ENCODE measurements at regions not wholly inside any gene's neighbourhood (a gene's known extent, or its start where the extent isn't known, plus 50 kb on each side); places are given as distances from the start of the nearest gene placed in this dataset.

DNA sequence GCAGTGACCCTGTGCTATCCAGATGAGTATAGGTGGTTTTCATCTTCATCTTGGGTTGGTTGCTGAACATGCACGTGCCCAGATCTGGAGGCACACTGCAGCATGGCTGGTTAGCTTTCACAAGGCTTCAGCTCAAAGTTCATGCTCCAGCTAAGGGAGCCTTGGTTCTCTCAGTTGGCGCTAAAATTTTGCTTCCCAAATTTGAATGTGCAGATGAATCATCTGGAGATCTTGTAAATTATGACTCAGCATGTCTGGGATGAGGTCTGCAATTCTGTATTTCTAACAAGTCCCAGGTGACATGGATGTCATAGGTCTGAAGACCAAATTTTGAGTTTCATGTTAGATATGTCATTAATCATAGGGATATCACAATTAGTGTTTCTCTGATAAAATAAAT is 230.8 kb downstream of the FOXA2 start:
- TF ChIP-seq, protein P1, sequence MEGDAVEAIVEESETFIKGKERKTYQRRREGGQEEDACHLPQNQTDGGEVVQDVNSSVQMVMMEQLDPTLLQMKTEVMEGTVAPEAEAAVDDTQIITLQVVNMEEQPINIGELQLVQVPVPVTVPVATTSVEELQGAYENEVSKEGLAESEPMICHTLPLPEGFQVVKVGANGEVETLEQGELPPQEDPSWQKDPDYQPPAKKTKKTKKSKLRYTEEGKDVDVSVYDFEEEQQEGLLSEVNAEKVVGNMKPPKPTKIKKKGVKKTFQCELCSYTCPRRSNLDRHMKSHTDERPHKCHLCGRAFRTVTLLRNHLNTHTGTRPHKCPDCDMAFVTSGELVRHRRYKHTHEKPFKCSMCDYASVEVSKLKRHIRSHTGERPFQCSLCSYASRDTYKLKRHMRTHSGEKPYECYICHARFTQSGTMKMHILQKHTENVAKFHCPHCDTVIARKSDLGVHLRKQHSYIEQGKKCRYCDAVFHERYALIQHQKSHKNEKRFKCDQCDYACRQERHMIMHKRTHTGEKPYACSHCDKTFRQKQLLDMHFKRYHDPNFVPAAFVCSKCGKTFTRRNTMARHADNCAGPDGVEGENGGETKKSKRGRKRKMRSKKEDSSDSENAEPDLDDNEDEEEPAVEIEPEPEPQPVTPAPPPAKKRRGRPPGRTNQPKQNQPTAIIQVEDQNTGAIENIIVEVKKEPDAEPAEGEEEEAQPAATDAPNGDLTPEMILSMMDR (IDR thresholded peaks at IDR 0.05; ENCODE audit: insufficient read depth, low read length): no peak
- TF ChIP-seq SPI1 (IDR thresholded peaks at IDR 0.05; ENCODE audit: borderline replicate concordance, low read depth): no peak

Measured in HL-60 (cell line).